ENCODE measurements at regions not wholly inside any gene's neighbourhood (a gene's known extent, or its start where the extent isn't known, plus 50 kb on each side); places are given as distances from the start of the nearest gene placed in this dataset.

- TF ChIP-seq CTCF (IDR thresholded peaks at IDR 0.05) = no peak
- no peak for TF ChIP-seq POLR2A (IDR thresholded peaks at IDR 0.05)
Measured at GRCh38 chr16:66236301-66236700, 130.2 kb upstream of the CDH5 start.
